Naive B cell (primary cell): ENCODE measurements at regions not wholly inside any gene's neighbourhood (a gene's known extent, or its start where the extent isn't known, plus 50 kb on each side); places are given as distances from the start of the nearest gene placed in this dataset.

Source experiments
- ATAC-seq, 2 donors: fragments of 150-1000 bp; cut with Tn5 transposase; 2 replicates each; pipeline ENCODE4 v1.10.0; 2021; ENCODE audit warnings: low read depth in 2 of 2, mild to moderate bottlenecking in 2 of 2, moderate library complexity in 2 of 2
- DNase-seq: peaks from one replicate; pipeline ENCODE4 v3.0.0; 2022
- H3K27ac Mint-ChIP-seq, 6 donors: one replicate each; pipeline ENCODE4 v1.8.0; 2020 to 2022; ENCODE audit warnings: mild to moderate bottlenecking in 6 of 6, mixed read lengths in 6 of 6, moderate library complexity in 5 of 6, inconsistent platforms in 2 of 6
- H3K27me3 Mint-ChIP-seq, 3 donors: one replicate each; pipeline ENCODE4 v1.8.0; 2021 to 2022; ENCODE audit warnings: mixed read lengths in 3 of 3, mild to moderate bottlenecking in 1 of 3
- H3K36me3 Mint-ChIP-seq, 2 donors: one replicate each; pipeline ENCODE4 v1.8.0; 2020 to 2022; ENCODE audit warnings: mixed read lengths in 2 of 2, inconsistent platforms in 1 of 2, mild to moderate bottlenecking in 1 of 2
- H3K4me1 Mint-ChIP-seq, 3 donors: one replicate each; pipeline ENCODE4 v1.8.0; 2020 to 2022; ENCODE audit warnings: mixed read lengths in 3 of 3, inconsistent platforms in 1 of 3, mild to moderate bottlenecking in 1 of 3, moderate library complexity in 1 of 3
- H3K4me3 Mint-ChIP-seq, 8 donors: one replicate each; pipeline ENCODE4 v1.8.0; 2020 to 2022; ENCODE audit warnings: mild to moderate bottlenecking in 8 of 8, mixed read lengths in 8 of 8, moderate library complexity in 8 of 8, inconsistent platforms in 2 of 8
- H3K9me3 Mint-ChIP-seq, 7 donors: one replicate each; pipeline ENCODE4 v1.8.0; 2020 to 2022; ENCODE audit warnings: mixed read lengths in 7 of 7, mild to moderate bottlenecking in 5 of 7, inconsistent platforms in 2 of 7, moderate library complexity in 1 of 7

GRCh38 chr12:88325076-88325815 is 183.1 kb downstream of the TMTC3 start:
- Mint-ChIP-seq H3K9me3 (peaks cover 0 to 6% (median 2%) of the 10 kb centered on the region in 7 donors), H3K36me3 (no peaks in the 10 kb centered on the region), H3K27me3 (no peaks in the 10 kb centered on the region), H3K27ac (no peak overlapping the region), H3K4me1 (no peaks in the 10 kb centered on the region), H3K4me3 (no peak overlapping the region)
- DNase-seq (no peak), ATAC-seq (no peak)

GRCh38 chr12:88325816-88326189 is 183.7 kb downstream of the TMTC3 start:
- Mint-ChIP-seq H3K4me3 (no peak overlapping the region), H3K27ac (no peak overlapping the region), H3K36me3 (no peaks in the 10 kb centered on the region), H3K9me3 (peaks cover 0 to 6% (median 2%) of the 10 kb centered on the region in 7 donors), H3K27me3 (no peaks in the 10 kb centered on the region), H3K4me1 (no peaks in the 10 kb centered on the region)
- DNase-seq (no peak), ATAC-seq (no peak)

GRCh38 chr12:88327276-88327675 is 185.2 kb downstream of the TMTC3 start:
- Mint-ChIP-seq H3K9me3 (peaks cover 0 to 5% (median 0%) of the 10 kb centered on the region in 7 donors), H3K4me3 (no peak overlapping the region), H3K27ac (no peak overlapping the region), H3K27me3 (no peaks in the 10 kb centered on the region), H3K4me1 (no peaks in the 10 kb centered on the region), H3K36me3 (no peaks in the 10 kb centered on the region)
- DNase-seq (no peak), ATAC-seq (no peak)

GRCh38 chr12:88328090-88328489 is 186.0 kb downstream of the TMTC3 start:
- no peak for ATAC-seq
- Mint-ChIP-seq H3K4me3 (no peak overlapping the region), H3K27ac (no peak overlapping the region), H3K27me3 (no peaks in the 10 kb centered on the region), H3K9me3 (peaks cover 0 to 4% (median 0%) of the 10 kb centered on the region in 7 donors), H3K4me1 (no peaks in the 10 kb centered on the region), H3K36me3 (no peaks in the 10 kb centered on the region)
- no peak for DNase-seq

- no peak for DNase-seq
- no peak overlapping the region for H3K27ac Mint-ChIP-seq
- peaks cover 0 to 4% (median 0%) of the 10 kb centered on the region in 7 donors for H3K9me3 Mint-ChIP-seq
- H3K4me3 Mint-ChIP-seq: no peak overlapping the region
- no peaks in the 10 kb centered on the region for H3K36me3 Mint-ChIP-seq
- no peaks in the 10 kb centered on the region for H3K4me1 Mint-ChIP-seq
- no peak for ATAC-seq
- H3K27me3 Mint-ChIP-seq: no peaks in the 10 kb centered on the region
Observed at GRCh38 chr12:88329833-88330232, 187.7 kb downstream of the TMTC3 start.

- no peaks in the 10 kb centered on the region for H3K27me3 Mint-ChIP-seq
- H3K4me1 Mint-ChIP-seq: no peaks in the 10 kb centered on the region
- no peak overlapping the region for H3K4me3 Mint-ChIP-seq
- H3K9me3 Mint-ChIP-seq: peaks cover 0 to 5% (median 0%) of the 10 kb centered on the region in 7 donors
- DNase-seq (no peak), ATAC-seq (no peak)
- no peaks in the 10 kb centered on the region for H3K36me3 Mint-ChIP-seq
- H3K27ac Mint-ChIP-seq: no peak overlapping the region
Observed at GRCh38 chr12:88334271-88334670, 192.2 kb downstream of the TMTC3 start.

- ATAC-seq (no peak), DNase-seq (no peak)
- Mint-ChIP-seq H3K4me1 (no peaks in the 10 kb centered on the region), H3K27ac (no peak overlapping the region), H3K4me3 (no peak overlapping the region), H3K9me3 (peaks cover 0 to 5% (median 0%) of the 10 kb centered on the region in 7 donors), H3K36me3 (no peaks in the 10 kb centered on the region), H3K27me3 (no peaks in the 10 kb centered on the region)
Observed at GRCh38 chr12:88336076-88336739, 194.1 kb downstream of the TMTC3 start.

GRCh38 chr12:88338486-88338885 is 196.4 kb downstream of the TMTC3 start:
- ATAC-seq: no peak
- no peak for DNase-seq
- H3K4me1 Mint-ChIP-seq: no peaks in the 10 kb centered on the region
- H3K27ac Mint-ChIP-seq: no peak overlapping the region
- H3K4me3 Mint-ChIP-seq: no peak overlapping the region
- no peaks in the 10 kb centered on the region for H3K36me3 Mint-ChIP-seq
- H3K9me3 Mint-ChIP-seq: peaks cover 0 to 5% (median 0%) of the 10 kb centered on the region in 7 donors
- H3K27me3 Mint-ChIP-seq: no peaks in the 10 kb centered on the region

- Mint-ChIP-seq H3K36me3 (no peaks in the 10 kb centered on the region), H3K4me1 (no peaks in the 10 kb centered on the region), H3K27ac (peak overlapping the region in 1 of 6 donors; percentile 33), H3K27me3 (no peaks in the 10 kb centered on the region), H3K4me3 (no peak overlapping the region), H3K9me3 (peaks cover 0 to 5% (median 0%) of the 10 kb centered on the region in 7 donors)
- DNase-seq: no peak
- no peak for ATAC-seq
Observed at GRCh38 chr12:88339254-88339949, 197.3 kb downstream of the TMTC3 start.

GRCh38 chr12:88339966-88340365 is 197.9 kb downstream of the TMTC3 start:
- H3K9me3 Mint-ChIP-seq: peaks cover 0 to 5% (median 1%) of the 10 kb centered on the region in 7 donors
- H3K27me3 Mint-ChIP-seq: no peaks in the 10 kb centered on the region

GRCh38 chr12:88342251-88342806 is 200.2 kb downstream of the TMTC3 start:
- no peaks in the 10 kb centered on the region for H3K27me3 Mint-ChIP-seq
- DNase-seq: no peak
- no peak overlapping the region for H3K27ac Mint-ChIP-seq
- peaks cover 0 to 5% (median 1%) of the 10 kb centered on the region in 7 donors for H3K9me3 Mint-ChIP-seq
- H3K36me3 Mint-ChIP-seq: no peaks in the 10 kb centered on the region
- H3K4me1 Mint-ChIP-seq: no peaks in the 10 kb centered on the region
- no peak overlapping the region for H3K4me3 Mint-ChIP-seq
- ATAC-seq: no peak

More at GRCh38 chr12:88339966-88340365, 197.9 kb downstream of the TMTC3 start:
- ATAC-seq: no peak
- DNase-seq: no peak
- no peaks in the 10 kb centered on the region for H3K36me3 Mint-ChIP-seq
- H3K4me1 Mint-ChIP-seq: no peaks in the 10 kb centered on the region
- H3K4me3 Mint-ChIP-seq: no peak overlapping the region
- H3K27ac Mint-ChIP-seq: no peak overlapping the region

- H3K36me3 Mint-ChIP-seq: no peaks in the 10 kb centered on the region
- ATAC-seq: no peak
- H3K27ac Mint-ChIP-seq: no peak overlapping the region
- no peak overlapping the region for H3K4me3 Mint-ChIP-seq
- H3K4me1 Mint-ChIP-seq: peaks cover 0 to 2% (median 0%) of the 10 kb centered on the region in 3 donors
- no peak for DNase-seq
- peaks cover 0 to 5% (median 2%) of the 10 kb centered on the region in 7 donors for H3K9me3 Mint-ChIP-seq
- no peaks in the 10 kb centered on the region for H3K27me3 Mint-ChIP-seq
Observed at GRCh38 chr12:88351146-88351545, 209.0 kb downstream of the TMTC3 start.

- H3K36me3 Mint-ChIP-seq: no peaks in the 10 kb centered on the region
- H3K9me3 Mint-ChIP-seq: peaks cover 0 to 9% (median 3%) of the 10 kb centered on the region in 7 donors
- no peaks in the 10 kb centered on the region for H3K4me1 Mint-ChIP-seq
- H3K27ac Mint-ChIP-seq: no peak overlapping the region
- no peak for ATAC-seq
- H3K27me3 Mint-ChIP-seq: no peaks in the 10 kb centered on the region
- no peak overlapping the region for H3K4me3 Mint-ChIP-seq
- no peak for DNase-seq
Observed at GRCh38 chr12:88354691-88355090, 212.6 kb downstream of the TMTC3 start.
